Activated CD8-positive, alpha-beta T cell treated with anti-CD3 and anti-CD28 coated beads for 36 hours (primary cell): ENCODE measurements at regions not wholly inside any gene's neighbourhood (a gene's known extent, or its start where the extent isn't known, plus 50 kb on each side); places are given as distances from the start of the nearest gene placed in this dataset.

Experiments used
- ATAC-seq: fragments of 200-7000 bp; cut with Tn5 transposase; one replicate; pipeline ENCODE4 v1.10.0; 2021; ENCODE audit warnings: mild to moderate bottlenecking, moderate library complexity
- CTCF ChIA-PET: fragments of 350-600 bp; sonication (Branson Sonifier 250); formaldehyde crosslinking; loops from one replicate; lab custom pipeline; 2021; ENCODE audit warnings: antibody characterized with exemption; lab: Charles Lee
- POLR2A ChIA-PET: fragments of 350-600 bp; sonication (Branson Sonifier 250); formaldehyde crosslinking; loops from one replicate; lab custom pipeline; 2021; ENCODE audit warnings: antibody characterized with exemption; lab: Charles Lee
- DNase-seq: peaks from one replicate; pipeline ENCODE4 v3.0.0-alpha.2; 2020
- H3K27ac Mint-ChIP-seq: one replicate; pipeline ENCODE4 v1.8.0; 2021; ENCODE audit warnings: mild to moderate bottlenecking, mixed read lengths
- H3K27me3 Mint-ChIP-seq: one replicate; pipeline ENCODE4 v1.8.0; 2021; ENCODE audit warnings: mixed read lengths
- H3K36me3 Mint-ChIP-seq: one replicate; pipeline ENCODE4 v1.8.0; 2021; ENCODE audit warnings: low read depth, mixed read lengths
- H3K4me1 Mint-ChIP-seq: one replicate; pipeline ENCODE4 v1.8.0; 2021; ENCODE audit warnings: low read depth, mixed read lengths
- H3K4me3 Mint-ChIP-seq: one replicate; pipeline ENCODE4 v1.8.0; 2021; ENCODE audit warnings: mild to moderate bottlenecking, moderate library complexity, mixed read lengths
- H3K9me3 Mint-ChIP-seq: one replicate; pipeline ENCODE4 v1.8.0; 2021; ENCODE audit warnings: mixed read lengths
- intact Hi-C: fragments of 100-400 bp; cut with micrococcal nuclease; formaldehyde crosslinking; loops from one replicate; pipeline ENCODE4 v1.10.0; 2022
- TF ChIP-seq, protein P1 (sequence below): fragments of 200-600 bp; IDR thresholded peaks from one replicate; pipeline ENCODE4 v1.8.0; 2022; ENCODE audit warnings: antibody characterized with exemption, mild to moderate bottlenecking

- intact Hi-C loops = no loop called here
- no peaks in the 10 kb centered on the region for H3K4me1 Mint-ChIP-seq
- POLR2A ChIA-PET = no interaction called here
- no peak overlapping the region for H3K4me3 Mint-ChIP-seq
- CTCF ChIA-PET = no interaction called here
- TF ChIP-seq, protein P1, sequence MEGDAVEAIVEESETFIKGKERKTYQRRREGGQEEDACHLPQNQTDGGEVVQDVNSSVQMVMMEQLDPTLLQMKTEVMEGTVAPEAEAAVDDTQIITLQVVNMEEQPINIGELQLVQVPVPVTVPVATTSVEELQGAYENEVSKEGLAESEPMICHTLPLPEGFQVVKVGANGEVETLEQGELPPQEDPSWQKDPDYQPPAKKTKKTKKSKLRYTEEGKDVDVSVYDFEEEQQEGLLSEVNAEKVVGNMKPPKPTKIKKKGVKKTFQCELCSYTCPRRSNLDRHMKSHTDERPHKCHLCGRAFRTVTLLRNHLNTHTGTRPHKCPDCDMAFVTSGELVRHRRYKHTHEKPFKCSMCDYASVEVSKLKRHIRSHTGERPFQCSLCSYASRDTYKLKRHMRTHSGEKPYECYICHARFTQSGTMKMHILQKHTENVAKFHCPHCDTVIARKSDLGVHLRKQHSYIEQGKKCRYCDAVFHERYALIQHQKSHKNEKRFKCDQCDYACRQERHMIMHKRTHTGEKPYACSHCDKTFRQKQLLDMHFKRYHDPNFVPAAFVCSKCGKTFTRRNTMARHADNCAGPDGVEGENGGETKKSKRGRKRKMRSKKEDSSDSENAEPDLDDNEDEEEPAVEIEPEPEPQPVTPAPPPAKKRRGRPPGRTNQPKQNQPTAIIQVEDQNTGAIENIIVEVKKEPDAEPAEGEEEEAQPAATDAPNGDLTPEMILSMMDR = no peak
- H3K27ac Mint-ChIP-seq = no peak overlapping the region
- DNase-seq = no peak
- H3K9me3 Mint-ChIP-seq = peaks cover 2% of the 10 kb centered on the region
- no peaks in the 10 kb centered on the region for H3K36me3 Mint-ChIP-seq
- no peak for ATAC-seq
- no peaks in the 10 kb centered on the region for H3K27me3 Mint-ChIP-seq
These were observed 841.9 kb downstream of the PCDH18 start for GRCh38 chr4:136690360-136690759.

GRCh38 chr4:136687596-136687995 is 844.7 kb downstream of the PCDH18 start:
- TF ChIP-seq, protein P1 = no peak
- ATAC-seq = no peak
- intact Hi-C loops = no loop called here

DNA sequence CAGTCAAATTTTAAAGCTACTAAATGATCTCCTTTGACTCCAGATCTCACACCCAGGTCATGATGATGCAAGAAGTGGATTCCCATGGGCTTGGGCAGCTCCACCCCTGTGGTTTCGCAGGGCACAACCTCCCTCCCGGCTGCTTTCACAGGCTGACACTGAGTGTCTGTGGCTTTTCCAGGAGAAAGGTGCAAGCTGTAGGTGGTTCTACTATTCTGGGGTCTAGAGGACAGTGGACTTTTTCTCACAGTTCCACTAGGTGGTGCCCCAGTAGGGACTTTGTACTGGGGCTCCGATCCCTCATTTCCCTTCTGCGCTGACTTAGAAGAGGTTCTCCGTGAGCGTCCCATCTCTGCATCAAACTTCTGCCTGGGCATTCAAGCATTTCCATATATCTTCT is 845.2 kb downstream of the PCDH18 start:
- no peak overlapping the region for H3K27ac Mint-ChIP-seq
- H3K36me3 Mint-ChIP-seq = no peaks in the 10 kb centered on the region
- no peaks in the 10 kb centered on the region for H3K27me3 Mint-ChIP-seq
- ATAC-seq = no peak
- no peak overlapping the region for H3K4me3 Mint-ChIP-seq
- DNase-seq = no peak
- peaks cover 2% of the 10 kb centered on the region for H3K9me3 Mint-ChIP-seq
- ChIA-PET POLR2A (no interaction called here), CTCF (interaction anchor here (1.9 kb wide), 1 partner anchor 177 kb away, joined by 6 read pairs; no protein-coding TSS in a partner anchor)
- TF ChIP-seq, protein P1 = no peak
- intact Hi-C loops = no loop called here
- H3K4me1 Mint-ChIP-seq = no peaks in the 10 kb centered on the region

More at GRCh38 chr4:136687596-136687995, 844.7 kb downstream of the PCDH18 start:
- Mint-ChIP-seq H3K9me3 (peaks cover 2% of the 10 kb centered on the region), H3K27ac (no peak overlapping the region), H3K36me3 (no peaks in the 10 kb centered on the region), H3K27me3 (no peaks in the 10 kb centered on the region), H3K4me3 (no peak overlapping the region), H3K4me1 (no peaks in the 10 kb centered on the region)
- POLR2A ChIA-PET = no interaction called here
- DNase-seq = no peak
- CTCF ChIA-PET = no interaction called here

- intact Hi-C loops = no loop called here
- no peaks in the 10 kb centered on the region for H3K9me3 Mint-ChIP-seq
- H3K36me3 Mint-ChIP-seq = no peaks in the 10 kb centered on the region
- no peaks in the 10 kb centered on the region for H3K27me3 Mint-ChIP-seq
- no peak overlapping the region for H3K4me3 Mint-ChIP-seq
- POLR2A ChIA-PET = no interaction called here
- ATAC-seq (no peak), DNase-seq (no peak)
- TF ChIP-seq, protein P1 = no peak
- CTCF ChIA-PET = no interaction called here
- H3K4me1 Mint-ChIP-seq = no peaks in the 10 kb centered on the region
- H3K27ac Mint-ChIP-seq = no peak overlapping the region
These were observed 851.5 kb downstream of the PCDH18 start for GRCh38 chr4:136680761-136681160.

- intact Hi-C loops = no loop called here
- ChIA-PET POLR2A (no interaction called here), CTCF (no interaction called here)
- Mint-ChIP-seq H3K27me3 (no peaks in the 10 kb centered on the region), H3K27ac (no peak overlapping the region), H3K4me3 (no peak overlapping the region), H3K9me3 (no peaks in the 10 kb centered on the region), H3K4me1 (no peaks in the 10 kb centered on the region), H3K36me3 (no peaks in the 10 kb centered on the region)
- DNase-seq (no peak), ATAC-seq (no peak)
- TF ChIP-seq, protein P1 = no peak
These were observed 852.0 kb downstream of the PCDH18 start for GRCh38 chr4:136680271-136680670.
